Esophagus muscularis mucosa (tissue), 4 donors: ENCODE measurements at regions not wholly inside any gene's neighbourhood (a gene's known extent, or its start where the extent isn't known, plus 50 kb on each side); places are given as distances from the start of the nearest gene placed in this dataset.

Experiments used
- DNase-seq: peaks from one replicate; pipeline ENCODE4 v3.0.0-alpha.2; 2017; ENCODE audit errors: extremely low spot score
- H3K27ac ChIP-seq, 4 donors: fragments of 200-600 bp; sonication (generic); replicated peaks in 1 of 4; 1 replicate in 3 of 4; 2 replicates in 1 of 4; pipeline ENCODE4 v1.5.1; 2016 to 2019; ENCODE audit warnings: mild to moderate bottlenecking in 1 of 4
- H3K27me3 ChIP-seq, 4 donors: fragments of 200-600 bp; sonication (generic); one replicate each; pipeline versions ENCODE4 v1.5.1 to v1.6.0; 2016 to 2019
- H3K36me3 ChIP-seq, 4 donors: fragments of 200-600 bp; sonication (generic); one replicate each; pipeline ENCODE4 v1.5.1; 2016 to 2019
- H3K4me1 ChIP-seq, 4 donors: fragments of 200-600 bp; sonication (generic); one replicate each; pipeline ENCODE4 v1.5.1; 2016 to 2019
- H3K4me3 ChIP-seq, 4 donors: fragments of 200-600 bp; sonication (generic); 1 replicate in 2 of 4; 2 replicates in 2 of 4; pipeline ENCODE4 v1.5.1; 2016 to 2019; ENCODE audit warnings: mild to moderate bottlenecking in 4 of 4, moderate library complexity in 1 of 4
- H3K9me3 ChIP-seq, 4 donors: fragments of 200-600 bp; sonication (generic); 1 replicate in 3 of 4; 2 replicates in 1 of 4; pipeline ENCODE4 v1.5.1; 2016 to 2019
- CTCF ChIP-seq, 3 experiments: fragments of 200-600 bp in 2 of 3; fragments of 450-650 bp in 1 of 3; sonication (generic) in 2 of 3; IDR thresholded peaks; one replicate each; pipeline ENCODE4 v1.5.1; 2017 to 2019; ENCODE audit warnings: antibody characterized with exemption in 3 of 3, mild to moderate bottlenecking in 2 of 3, moderate library complexity in 1 of 3
- EP300 ChIP-seq: sonication (generic); formaldehyde crosslinking; IDR thresholded peaks from one replicate; pipeline ENCODE4 v1.6.1; 2017; ENCODE audit warnings: antibody characterized with exemption
- POLR2A ChIP-seq: fragments of 450-650 bp; IDR thresholded peaks from one replicate; pipeline ENCODE4 v1.6.1; 2017; ENCODE audit warnings: antibody characterized with exemption, moderate library complexity, mild to moderate bottlenecking, low read depth
- POLR2AphosphoS5 ChIP-seq, 2 donors: sonication (generic); formaldehyde crosslinking; IDR thresholded peaks; one replicate each; pipeline ENCODE4 v1.6.1; 2017; ENCODE audit warnings: antibody characterized with exemption in 2 of 2
- WGBS: methylation state at CpG from one replicate; pipeline ENCODE4 v1.1.5; 2018; 5-methylcytosine and 5-hydroxymethylcytosine counted together
- intact Hi-C: fragments of 100-400 bp; cut with DNase I; formaldehyde crosslinking; loops from one replicate; pipeline ENCODE4 v1.15.1; 2023

GRCh38 chr3:83581546-83581945, 1377.2 kb upstream of the CADM2 start:
- Histone ChIP-seq H3K27ac (no peak overlapping the region), H3K4me1 (no peaks in the 10 kb centered on the region), H3K27me3 (no peaks in the 10 kb centered on the region), H3K4me3 (no peak overlapping the region), H3K9me3 (no peaks in the 10 kb centered on the region), H3K36me3 (no peaks in the 10 kb centered on the region)
- no peak for DNase-seq
- WGBS: 66% methylated on average over 3 of the region's 3 CpGs
- intact Hi-C loops: no loop called here
- TF ChIP-seq EP300 (no peak), CTCF (IDR thresholded peaks at IDR 0.05) (no peak), POLR2A (no peak), POLR2AphosphoS5 (IDR thresholded peaks at IDR 0.05) (no peak)

GRCh38 chr3:83601704-83602103, 1357.1 kb upstream of the CADM2 start:
- TF ChIP-seq EP300 (no peak), POLR2A (no peak), CTCF (IDR thresholded peaks at IDR 0.05) (no peak), POLR2AphosphoS5 (IDR thresholded peaks at IDR 0.05) (no peak)
- no peaks in the 10 kb centered on the region for H3K36me3 ChIP-seq
- no peaks in the 10 kb centered on the region for H3K9me3 ChIP-seq
- H3K4me3 ChIP-seq: no peak overlapping the region
- no peaks in the 10 kb centered on the region for H3K4me1 ChIP-seq
- no peaks in the 10 kb centered on the region for H3K27me3 ChIP-seq
- H3K27ac ChIP-seq: no peak overlapping the region
- no peak for DNase-seq
- intact Hi-C loops: no loop called here
- WGBS: 71% methylated on average over 2 of the region's 2 CpGs

GRCh38 chr3:83622526-83622925, 1336.3 kb upstream of the CADM2 start:
- intact Hi-C loops: no loop called here
- TF ChIP-seq CTCF (IDR thresholded peaks at IDR 0.05): no peak
- no peak for TF ChIP-seq POLR2A
- no peak for TF ChIP-seq EP300
- no peak for TF ChIP-seq POLR2AphosphoS5 (IDR thresholded peaks at IDR 0.05)
- H3K27me3 ChIP-seq: no peaks in the 10 kb centered on the region
- no peak for DNase-seq
- no peaks in the 10 kb centered on the region for H3K4me1 ChIP-seq
- H3K27ac ChIP-seq: no peak overlapping the region
- H3K9me3 ChIP-seq: no peaks in the 10 kb centered on the region
- no peaks in the 10 kb centered on the region for H3K36me3 ChIP-seq
- no peak overlapping the region for H3K4me3 ChIP-seq
- WGBS: 77% methylated on average over 2 of the region's 2 CpGs

GRCh38 chr3:83625261-83625660, 1333.5 kb upstream of the CADM2 start:
- Histone ChIP-seq H3K4me3 (no peak overlapping the region), H3K27ac (no peak overlapping the region), H3K9me3 (no peaks in the 10 kb centered on the region), H3K4me1 (no peaks in the 10 kb centered on the region), H3K27me3 (no peaks in the 10 kb centered on the region), H3K36me3 (no peaks in the 10 kb centered on the region)
- TF ChIP-seq EP300: no peak
- TF ChIP-seq POLR2A: no peak
- no peak for TF ChIP-seq CTCF (IDR thresholded peaks at IDR 0.05)
- TF ChIP-seq POLR2AphosphoS5 (IDR thresholded peaks at IDR 0.05): no peak
- WGBS: 68% methylated on average over 1 of the region's 1 CpG
- no peak for DNase-seq
- intact Hi-C loops: no loop called here

GRCh38 chr3:83628471-83628870, 1330.3 kb upstream of the CADM2 start:
- Histone ChIP-seq H3K36me3 (no peaks in the 10 kb centered on the region), H3K4me3 (no peak overlapping the region), H3K27me3 (no peaks in the 10 kb centered on the region), H3K4me1 (no peaks in the 10 kb centered on the region), H3K27ac (no peak overlapping the region), H3K9me3 (no peaks in the 10 kb centered on the region)
- 88% methylated on average over 1 of the region's 1 CpG for WGBS
- intact Hi-C loops: no loop called here
- TF ChIP-seq POLR2AphosphoS5 (IDR thresholded peaks at IDR 0.05) (no peak), CTCF (IDR thresholded peaks at IDR 0.05) (no peak), EP300 (no peak), POLR2A (no peak)
- no peak for DNase-seq
